GM18519 (cell line): ENCODE measurements at regions not wholly inside any gene's neighbourhood (a gene's known extent, or its start where the extent isn't known, plus 50 kb on each side); places are given as distances from the start of the nearest gene placed in this dataset.

Experiments used
- ATAC-seq: cut with Tn5 transposase; IDR thresholded peaks from one replicate; pipeline ENCODE4 v1.9.1; 2021; ENCODE audit warnings: mild to moderate bottlenecking, moderate library complexity; ENCODE audit not compliant: unreplicated experiment, low FRiP score

DNA sequence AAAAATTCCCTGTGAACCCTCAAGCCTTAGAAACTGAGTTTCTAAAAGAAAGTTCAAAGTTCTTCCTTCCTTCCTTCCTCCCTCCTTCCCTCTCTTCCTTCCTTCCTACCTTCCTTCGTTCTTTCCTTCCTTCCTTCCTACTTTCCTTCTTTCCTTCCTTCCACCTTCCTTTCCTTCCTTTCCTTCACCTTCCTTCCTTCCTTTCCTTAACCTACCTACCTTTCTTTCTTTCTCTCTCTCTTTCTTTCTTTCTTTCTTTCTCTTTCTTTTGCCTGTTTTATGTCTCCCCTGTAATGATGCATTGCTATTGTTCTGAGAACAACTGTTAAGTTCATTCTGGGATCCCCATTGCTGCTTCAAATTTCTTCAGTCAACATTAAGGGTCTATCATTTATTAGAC, 551.1 kb downstream of the TFEC start:
- ATAC-seq, result no peak

DNA sequence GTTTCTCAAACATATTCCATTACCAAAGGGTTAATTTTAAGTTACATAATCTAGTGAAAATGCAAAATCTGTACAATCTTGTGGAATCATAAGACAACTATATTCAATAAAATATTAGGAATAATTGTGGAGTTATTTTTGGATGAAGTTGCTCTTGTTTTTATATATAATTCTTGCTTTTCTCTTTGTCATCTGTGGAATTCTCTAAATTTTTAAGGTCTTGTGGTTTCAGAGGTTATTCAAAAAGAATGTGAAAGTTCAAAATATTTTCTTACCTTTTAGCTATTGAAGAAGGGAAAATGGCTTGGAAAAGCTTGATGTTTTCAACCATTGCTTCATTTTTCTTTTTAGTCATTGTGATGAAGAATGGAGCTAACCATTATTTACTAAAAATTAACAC, 552.1 kb downstream of the TFEC start:
- ATAC-seq, result no peak

DNA sequence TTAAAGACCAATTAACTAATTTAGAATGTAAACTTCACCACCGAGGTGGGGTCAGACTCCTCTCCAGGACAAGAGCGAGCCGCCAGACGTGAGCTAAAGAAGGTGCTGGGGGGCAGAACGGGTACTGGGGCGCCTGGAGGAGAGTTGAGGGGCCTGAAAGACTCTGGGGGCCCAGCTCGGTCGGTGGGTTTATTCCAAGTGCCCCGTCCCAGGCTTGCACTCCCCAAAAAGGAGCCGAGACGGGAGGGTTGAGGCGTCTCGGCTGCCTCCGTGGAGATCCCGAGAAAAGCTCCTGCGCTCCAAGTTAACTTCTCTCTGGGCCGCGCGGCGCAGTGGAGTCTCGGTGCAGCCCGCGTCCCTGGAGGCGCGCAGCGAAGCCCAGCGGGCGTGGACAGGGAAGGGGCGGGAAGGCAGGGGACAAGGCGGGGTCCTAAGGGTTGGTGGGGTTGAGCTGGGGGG, 553.3 kb downstream of the TFEC start:
- ATAC-seq, result no peak

DNA sequence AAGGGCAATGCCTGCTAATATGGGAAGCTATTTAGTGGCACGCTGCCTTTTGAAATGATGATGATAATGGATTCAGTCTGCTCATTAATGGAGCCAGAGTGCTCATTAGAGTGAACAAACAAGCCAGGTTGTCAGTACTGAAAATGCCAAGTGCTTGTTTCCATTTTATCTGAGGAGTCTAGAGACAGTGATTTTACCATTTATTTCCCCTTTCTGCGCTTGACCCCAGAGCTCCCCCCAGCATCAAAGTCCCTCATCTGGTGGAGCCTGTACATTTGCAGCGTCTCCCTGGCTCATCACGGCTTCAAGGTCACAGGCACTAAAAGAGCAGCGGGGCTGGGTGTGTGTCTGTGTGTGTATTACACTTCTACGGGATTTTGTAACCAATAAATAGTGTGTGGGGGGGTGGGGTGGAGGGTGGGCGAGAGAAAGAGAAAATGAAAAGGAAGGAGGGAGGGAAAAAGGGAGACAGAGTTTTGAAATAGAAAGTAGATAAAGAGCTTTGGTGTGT, 553.8 kb downstream of the TFEC start:
- no peak for ATAC-seq

DNA sequence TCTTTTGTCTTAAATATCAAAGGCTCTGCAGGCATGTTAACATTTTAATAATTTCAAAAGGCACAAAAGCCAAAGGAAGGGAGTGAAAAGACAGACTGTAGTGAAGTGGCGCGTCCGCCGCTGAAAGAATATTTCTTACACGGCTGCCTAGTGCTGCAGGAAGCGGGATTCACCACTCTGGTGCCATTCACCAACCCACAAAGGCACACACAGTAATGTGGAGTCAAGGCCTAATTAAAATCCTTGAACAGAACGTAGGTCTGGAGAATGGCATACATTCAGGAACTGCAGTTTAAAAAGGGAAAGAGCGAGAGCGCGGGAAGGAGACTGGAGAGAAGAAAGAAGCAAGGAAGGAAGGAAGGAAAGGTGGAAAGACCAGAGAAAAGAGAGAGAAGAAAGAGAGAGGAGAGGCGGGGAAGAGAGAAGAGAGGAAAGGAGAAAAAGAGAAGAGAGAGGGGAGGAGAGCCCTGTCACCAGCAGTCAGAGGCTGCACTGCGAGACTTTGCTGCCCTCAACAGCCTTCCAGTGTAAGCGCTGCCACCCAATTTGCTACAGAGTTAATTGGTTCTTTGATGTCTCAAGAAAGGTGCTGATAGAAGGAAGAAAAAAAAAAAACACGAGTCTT, 554.0 kb downstream of the MDFIC start:
- ATAC-seq, result no peak

DNA sequence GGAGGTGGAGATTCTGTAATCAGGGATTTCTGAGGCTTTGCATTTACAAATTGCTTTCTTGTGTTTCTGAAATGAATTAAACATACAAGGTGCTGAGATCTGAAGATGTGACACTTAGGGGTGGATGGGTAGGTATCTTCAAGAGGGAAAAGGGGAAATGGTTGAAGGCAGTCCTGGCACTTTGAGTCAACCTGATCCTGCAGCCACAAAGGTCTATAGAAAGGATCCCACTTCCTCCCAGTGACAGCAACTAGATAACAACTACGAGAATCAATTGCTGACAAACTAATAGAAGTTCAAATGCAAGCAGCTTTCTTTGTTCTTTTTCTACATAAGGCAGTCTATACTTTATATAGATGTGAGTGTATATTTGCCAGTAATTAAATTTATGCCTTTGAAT, 553.3 kb downstream of the MDFIC start:
- ATAC-seq, result no peak

DNA sequence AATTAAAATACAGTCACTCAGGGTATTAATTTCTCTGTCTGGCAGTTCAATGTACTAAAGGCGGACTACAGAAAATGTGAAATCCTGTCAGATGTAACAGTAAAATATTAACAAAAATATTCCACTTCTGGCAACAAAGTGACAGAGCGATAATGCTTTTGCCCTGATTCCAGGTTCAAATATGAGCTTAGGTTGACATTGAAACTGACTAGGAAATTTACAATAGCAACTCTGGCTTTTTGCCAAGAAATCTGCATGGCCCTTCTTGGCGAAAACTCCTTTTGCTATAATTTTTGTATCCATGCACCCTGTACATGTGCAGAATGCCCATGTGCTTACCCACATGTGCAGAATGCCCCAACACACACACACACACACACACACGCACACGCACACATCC, 552.2 kb downstream of the MDFIC start:
- no peak for ATAC-seq

DNA sequence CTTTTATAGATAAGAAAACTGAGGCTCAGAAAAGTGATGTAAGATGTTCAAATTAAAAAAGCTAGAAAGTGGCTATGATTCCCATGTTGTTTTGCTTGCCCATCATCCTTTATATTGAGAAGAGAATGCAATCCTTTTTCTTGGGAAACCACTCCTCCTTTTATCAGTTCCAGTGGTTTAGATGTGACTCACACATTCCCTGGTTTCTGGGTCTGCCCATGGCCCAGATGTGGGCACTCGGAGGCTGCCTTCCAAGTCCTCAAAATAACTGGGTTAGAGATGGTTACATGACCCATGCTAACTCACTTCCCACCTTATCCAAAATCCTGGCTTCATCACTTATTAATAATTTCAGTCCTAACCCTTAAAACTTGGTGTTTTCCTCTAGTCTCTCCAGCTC, 550.0 kb downstream of the MDFIC start:
- ATAC-seq, result no peak

DNA sequence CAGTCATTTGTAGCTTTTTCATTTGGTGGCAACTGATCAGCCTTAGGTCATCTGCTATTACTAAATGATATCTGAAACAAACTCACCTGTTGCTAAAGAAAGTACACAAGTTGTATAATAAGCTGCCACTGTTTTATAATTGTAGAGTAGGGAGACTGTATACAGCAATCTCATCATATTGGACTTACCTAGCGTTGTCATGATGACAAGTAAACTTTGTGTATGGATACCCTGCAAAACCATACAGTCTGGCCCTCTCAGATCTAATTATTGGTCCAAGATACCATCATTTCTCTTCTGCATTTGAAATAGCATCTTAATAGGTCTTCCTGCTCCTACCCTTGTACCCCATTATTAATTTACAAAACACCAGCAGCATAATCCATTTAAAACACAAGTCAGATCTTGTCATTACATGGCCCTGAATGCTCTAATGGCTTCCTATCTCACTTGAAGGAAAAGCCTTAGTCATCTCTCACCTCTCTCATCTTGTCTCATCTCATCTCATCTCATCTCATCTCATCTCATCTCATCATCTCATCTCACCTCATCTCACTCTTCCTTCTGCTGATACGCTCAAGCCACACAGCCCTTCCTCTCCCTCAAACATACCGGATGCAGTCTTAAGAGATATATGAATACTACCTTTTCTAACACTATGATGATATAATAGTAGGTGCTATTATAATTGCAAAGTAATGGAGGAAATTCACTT, 540.6 kb downstream of the MDFIC start:
- no peak for ATAC-seq

DNA sequence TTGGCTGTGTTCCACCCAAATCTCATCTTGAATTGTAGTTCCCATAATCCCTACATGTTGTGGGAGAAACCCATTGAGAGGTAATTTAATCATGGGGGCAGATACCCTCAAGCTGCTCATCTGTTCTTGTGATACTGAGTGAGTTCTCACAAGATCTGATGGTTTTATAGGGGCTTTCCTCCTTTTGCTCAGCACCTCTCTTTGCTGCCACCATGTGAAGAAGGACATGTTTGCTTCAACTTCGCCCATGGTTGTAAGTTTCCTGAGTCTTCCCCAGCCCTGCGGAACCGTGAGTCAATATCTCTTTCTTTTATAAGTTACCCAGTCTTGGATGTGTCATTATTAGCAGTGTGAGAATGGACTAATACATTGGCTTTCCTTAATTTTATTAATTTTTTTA, 527.8 kb downstream of the MDFIC start:
- no peak for ATAC-seq

DNA sequence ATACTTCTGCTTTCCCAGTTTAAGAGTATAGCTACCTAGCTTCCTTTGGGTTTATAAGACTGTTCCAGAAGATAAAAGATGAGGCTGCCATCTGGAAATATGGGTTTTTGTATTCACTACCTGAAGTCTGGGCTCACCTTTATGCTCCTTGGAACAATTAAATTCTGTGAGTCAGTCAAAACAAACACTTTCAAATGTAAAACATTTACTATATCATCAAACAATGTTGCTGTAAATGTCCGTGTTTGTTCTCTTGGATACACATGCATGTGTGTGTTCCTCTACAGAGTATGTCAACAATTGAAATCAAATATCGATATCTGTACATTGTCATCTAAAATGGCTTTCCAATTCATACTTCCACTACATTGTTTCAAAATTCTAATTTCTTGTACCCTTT, 525.6 kb downstream of the MDFIC start:
- no peak for ATAC-seq

DNA sequence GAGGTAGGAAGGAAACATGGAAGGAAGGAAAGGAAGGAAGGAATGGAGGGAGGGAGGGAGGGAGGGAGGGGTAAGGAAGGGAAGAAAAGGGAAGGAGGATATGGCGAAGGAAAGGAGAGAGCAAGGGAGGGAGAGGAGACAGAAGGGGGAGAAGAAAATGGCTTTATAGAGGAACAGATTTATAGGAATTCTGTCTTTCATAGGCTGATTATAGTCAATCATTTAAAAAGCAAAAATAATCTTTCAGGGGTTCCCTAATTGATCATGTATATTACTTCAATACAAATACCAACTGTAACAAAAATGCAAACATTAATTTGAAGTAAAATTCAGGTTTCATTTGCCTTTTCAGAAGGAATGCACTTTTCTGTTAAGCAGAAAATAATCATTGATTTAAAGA, 519.1 kb downstream of the MDFIC start:
- ATAC-seq, result no peak

DNA sequence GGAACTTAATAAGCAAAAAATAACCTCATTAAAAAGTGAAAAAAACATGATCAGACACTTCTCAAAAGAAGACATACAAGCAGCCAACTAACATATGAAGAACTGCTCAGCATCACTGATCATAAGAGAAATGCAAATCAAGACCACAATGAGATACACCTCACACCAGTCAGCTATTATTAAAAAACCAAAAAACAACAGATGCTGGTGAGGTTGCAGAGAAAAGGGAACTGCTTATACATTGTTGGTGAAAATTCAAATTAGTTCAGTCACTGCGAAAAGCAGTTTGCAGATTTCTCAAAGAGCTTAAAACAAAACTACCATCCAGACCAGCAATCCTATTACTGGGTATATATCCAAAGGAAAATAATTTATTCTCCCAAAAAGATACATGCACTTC, 513.3 kb downstream of the MDFIC start:
- peak; percentile 91 for ATAC-seq

DNA sequence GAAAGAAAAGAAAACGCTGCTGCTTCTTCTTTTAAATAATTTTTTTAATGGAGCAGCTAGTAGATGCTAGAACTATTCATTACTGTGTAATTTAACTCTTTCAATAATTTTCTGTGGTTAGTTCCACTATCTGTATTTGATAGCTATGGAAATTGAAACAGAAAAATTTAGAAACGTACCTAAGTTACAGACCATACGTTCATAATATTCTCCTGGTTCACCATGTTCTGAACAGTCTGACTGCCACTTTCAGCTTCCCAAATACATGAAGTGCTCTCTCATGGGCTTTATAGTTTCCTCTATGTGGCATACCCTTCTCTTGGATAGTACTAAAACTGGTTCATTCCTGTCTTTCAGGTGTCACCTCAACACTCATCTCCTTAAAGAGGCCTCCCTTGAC, 508.0 kb downstream of the MDFIC start:
- no peak for ATAC-seq

DNA sequence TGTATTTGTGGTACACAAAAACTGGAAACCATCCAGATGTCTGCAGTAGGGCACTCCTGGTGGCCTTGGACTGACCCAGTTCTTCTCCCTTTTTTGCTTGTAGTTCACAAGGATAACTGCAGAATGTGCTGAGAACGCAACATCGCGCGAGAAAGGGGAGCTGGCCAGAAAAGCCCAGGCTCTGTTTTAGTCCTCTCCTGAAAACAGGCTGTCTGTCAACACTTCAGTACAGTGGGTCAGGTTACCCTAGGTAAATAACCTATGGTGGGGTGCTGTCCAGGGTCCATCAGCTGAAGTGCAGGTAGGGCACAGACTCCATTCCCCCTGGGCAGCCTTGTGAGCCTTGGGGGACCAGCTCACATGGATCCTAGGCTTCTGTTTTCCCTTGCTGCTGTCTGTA, 495.8 kb downstream of the MDFIC start:
- ATAC-seq, result no peak

DNA sequence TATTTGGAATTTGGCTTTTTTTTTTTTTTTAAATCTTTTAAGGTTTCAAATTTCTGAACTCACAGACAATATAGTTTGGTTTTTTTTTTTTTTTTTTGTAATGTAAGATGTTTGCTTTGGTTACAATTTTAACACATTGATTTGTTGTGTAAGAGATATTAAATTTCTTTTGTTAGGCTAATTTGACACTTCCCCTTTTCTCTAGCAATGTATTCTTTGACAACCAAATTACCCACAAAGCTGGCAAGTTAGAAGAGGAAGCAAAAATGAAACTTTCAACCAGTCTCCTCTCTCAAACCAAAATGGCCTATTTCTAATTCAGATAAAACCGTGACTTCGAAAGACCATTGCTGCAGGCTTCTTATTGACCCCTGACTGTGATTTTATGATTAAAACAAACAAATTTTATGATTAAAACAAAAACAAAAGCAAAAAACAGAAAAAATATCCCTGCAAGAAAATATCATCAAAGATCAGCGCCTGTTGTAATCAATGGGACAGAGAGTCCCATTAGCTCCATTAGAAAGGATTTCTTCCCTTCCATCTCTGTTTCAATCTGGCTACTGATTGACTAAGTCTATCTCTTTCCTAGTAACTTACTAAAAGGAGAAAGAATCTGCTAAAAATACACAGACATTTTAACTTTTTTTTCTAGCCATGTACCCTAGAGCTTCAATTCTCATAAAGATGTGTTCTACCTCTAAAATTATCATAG, 489.2 kb downstream of the MDFIC start:
- ATAC-seq, result peak; percentile 93

DNA sequence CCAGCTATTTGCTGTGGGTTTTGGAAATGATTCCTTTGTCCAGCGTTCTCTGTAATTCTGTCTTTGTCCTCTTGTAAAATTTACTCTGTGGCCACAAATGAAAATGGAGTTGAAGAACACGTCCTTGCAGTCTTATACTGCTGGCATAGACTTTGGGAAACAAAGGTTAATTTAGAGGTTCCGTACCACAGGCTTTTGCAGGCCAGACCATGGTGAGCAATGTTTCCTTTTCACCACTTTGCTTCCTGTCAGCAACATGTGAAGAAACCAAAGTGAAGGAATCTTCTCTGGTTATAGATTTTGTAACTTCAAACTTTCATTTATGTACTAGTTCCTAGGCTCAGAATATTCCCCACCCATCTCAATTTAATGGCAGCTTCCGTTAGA, 488.5 kb downstream of the MDFIC start:
- no peak for ATAC-seq

DNA sequence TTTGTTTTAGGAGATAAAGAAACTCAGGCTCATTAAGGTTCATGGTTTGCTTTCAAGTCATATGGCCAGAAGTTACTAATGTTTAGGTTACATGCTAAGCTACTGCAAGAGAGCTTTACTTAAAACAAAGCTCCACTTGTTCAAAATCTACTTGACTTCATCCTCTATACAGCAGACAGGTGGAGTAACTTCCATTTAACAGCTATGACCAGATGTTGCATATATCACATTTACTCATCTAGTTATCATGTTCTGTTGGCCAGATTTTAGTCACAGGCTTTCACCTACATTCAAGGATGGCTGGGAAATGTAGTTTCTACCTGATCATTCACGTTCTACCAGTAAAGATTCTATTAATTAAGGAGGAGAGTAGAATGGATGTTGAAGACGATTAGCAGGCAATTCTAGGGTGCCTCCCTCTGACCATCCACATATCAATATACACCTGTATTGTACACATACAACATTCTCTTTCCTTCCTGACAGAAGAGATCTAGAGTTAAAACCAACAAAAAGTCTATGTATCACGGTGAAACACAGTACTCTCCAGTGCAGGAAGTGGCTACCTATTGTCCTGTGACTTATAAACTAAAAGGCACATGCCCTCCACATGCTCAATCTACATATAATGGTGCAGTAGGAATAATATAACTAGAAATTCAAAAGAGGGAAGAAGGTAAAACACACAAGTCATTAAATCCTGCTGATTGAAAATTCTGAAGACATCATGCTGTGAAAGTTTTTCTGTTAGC, 488.0 kb downstream of the MDFIC start:
- ATAC-seq, result no peak

DNA sequence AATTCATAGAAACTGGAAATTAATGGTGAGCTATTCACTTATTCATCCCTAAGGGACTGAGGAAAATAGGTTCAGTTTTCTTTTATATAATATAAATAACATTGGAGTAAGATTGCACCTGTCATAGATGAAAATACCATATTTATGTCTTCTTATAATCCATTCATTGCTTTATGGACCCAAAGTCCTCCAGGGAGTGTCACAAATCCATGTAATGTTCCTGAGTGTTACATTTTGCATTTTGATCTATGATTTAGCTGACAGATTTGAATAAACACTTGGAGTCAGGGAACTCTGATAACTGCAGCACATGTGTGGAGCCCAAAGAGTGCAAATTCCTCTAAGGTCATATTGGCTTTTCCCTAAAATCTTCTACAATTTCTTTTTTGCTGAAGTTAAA, 484.3 kb downstream of the MDFIC start:
- ATAC-seq, result no peak

DNA sequence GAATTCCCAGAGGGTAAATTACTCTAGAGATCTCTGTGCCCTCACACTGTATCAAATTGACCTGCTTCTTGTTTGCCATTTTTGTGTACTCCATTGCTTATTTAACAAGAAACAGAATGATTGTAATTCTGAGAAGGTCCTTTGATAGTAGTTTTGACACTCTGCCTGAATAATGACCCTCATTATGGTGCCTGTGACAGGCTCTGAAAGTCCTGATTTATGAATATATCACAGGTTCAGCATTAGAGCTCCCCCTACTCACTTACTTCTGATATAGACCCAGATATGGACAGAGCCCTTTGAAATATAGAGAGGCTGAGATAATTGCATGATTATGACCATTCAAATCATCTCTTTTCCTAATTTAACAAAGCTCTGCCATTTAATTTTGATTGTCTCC, 465.2 kb downstream of the MDFIC start:
- no peak for ATAC-seq

DNA sequence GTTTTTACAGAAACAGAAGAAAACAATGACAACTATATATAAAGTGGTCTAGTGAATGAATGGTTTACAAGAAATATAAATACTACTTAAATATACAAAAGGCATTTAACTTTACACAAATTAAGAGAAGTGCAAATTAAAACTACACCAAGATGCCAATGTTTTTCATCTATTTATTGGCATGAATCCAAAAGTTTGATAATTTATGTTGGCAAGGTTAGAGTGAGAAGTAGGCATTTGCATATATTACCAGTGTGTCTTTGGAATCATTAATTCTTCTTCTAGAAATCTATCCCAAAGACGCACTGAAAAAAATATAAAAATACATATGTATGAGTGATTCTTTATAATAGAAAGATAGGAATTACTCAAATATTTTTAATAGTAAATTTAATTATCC, 457.4 kb downstream of the MDFIC start:
- ATAC-seq, result no peak
